ENCODE measurements at regions not wholly inside any gene's neighbourhood (a gene's known extent, or its start where the extent isn't known, plus 50 kb on each side); places are given as distances from the start of the nearest gene placed in this dataset.

DNA sequence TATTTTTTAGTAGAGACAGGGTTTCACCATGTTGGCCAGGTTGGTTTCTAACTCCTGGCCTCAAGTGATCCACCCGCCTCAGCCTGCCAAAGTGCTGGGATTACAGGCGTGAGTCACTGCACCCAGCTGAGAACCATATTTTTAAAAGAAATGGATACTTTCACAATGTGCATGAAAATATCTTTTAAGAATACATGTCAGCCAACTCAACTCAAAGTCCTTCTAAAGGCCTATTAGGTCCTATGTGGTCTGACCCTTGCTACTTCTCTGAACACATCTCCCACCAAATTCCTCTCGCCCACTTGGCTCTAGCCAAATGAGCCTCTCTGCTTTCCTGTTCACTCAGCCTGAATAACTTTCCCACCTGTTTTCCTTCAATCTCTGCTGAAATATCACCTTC lies 119.6 kb downstream of the MTX2 start:
- no peak overlapping the region for H3K4me3 ChIP-seq (ENCODE audit: low read depth, low read length)
- no peaks in the 10 kb centered on the region for H3K36me3 ChIP-seq (ENCODE audit: control insufficient read depth, insufficient read depth, low read length)
- ChIA-PET CTCF (interaction anchor here (0.9 to 1.1 kb wide), 2 partner anchors 9 to 66 kb away, joined by 3 read pairs; no protein-coding TSS in a partner anchor), POLR2A (no interaction called here)
- no peak for DNase-seq (ENCODE audit: low read depth)
- peaks cover 4% of the 10 kb centered on the region for H3K27me3 ChIP-seq (ENCODE audit: control insufficient read depth, insufficient read depth, low read length)
- TF ChIP-seq, protein P1, sequence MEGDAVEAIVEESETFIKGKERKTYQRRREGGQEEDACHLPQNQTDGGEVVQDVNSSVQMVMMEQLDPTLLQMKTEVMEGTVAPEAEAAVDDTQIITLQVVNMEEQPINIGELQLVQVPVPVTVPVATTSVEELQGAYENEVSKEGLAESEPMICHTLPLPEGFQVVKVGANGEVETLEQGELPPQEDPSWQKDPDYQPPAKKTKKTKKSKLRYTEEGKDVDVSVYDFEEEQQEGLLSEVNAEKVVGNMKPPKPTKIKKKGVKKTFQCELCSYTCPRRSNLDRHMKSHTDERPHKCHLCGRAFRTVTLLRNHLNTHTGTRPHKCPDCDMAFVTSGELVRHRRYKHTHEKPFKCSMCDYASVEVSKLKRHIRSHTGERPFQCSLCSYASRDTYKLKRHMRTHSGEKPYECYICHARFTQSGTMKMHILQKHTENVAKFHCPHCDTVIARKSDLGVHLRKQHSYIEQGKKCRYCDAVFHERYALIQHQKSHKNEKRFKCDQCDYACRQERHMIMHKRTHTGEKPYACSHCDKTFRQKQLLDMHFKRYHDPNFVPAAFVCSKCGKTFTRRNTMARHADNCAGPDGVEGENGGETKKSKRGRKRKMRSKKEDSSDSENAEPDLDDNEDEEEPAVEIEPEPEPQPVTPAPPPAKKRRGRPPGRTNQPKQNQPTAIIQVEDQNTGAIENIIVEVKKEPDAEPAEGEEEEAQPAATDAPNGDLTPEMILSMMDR (IDR thresholded peaks at IDR 0.05; ENCODE audit: insufficient read depth, low read depth, low read length): no peak

DNA sequence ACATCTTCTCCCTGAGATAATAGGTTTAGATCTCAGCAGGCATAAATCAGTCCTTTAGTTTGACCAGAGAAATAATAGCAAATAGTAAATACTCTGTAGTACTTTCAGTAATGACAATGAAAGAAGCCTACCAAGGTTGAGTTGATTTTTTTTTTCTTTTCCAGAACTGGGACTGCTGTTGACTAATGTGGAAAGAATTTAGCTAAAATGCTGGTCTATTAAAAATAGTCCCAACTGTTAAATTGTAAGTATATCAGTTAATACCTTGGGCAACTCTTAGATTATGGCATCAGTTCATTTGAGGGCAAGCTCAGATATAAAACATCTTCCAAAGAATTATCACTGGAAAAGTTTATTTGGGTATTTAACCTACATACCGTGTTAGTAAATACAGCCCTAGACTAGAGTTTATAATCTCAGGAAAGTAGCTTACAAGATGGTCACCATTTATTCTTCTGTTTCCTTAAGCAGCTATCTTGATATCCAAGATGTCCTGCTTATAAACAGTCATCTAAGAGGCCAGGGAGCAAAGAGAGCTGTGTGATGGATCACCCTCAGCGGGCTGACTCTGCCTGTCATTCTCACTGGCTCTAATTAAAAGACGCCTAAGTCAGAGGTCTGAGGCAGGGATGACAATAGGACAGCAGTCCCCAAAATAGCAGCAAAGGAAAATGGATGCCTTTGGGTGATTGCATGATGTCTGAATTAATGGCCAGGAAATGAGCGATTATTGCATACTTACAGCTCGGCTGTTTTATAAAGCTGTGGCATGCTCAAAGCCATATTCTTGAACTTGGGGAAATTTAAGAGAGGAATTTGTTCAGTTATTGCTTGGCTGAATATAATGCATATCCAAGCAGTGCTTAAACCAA lies 121.3 kb downstream of the MTX2 start:
- Histone ChIP-seq H3K4me3 (ENCODE audit: low read depth, low read length) (no peak overlapping the region), H3K36me3 (ENCODE audit: control insufficient read depth, insufficient read depth, low read length) (no peaks in the 10 kb centered on the region), H3K27me3 (ENCODE audit: control insufficient read depth, insufficient read depth, low read length) (peaks cover 4% of the 10 kb centered on the region)
- POLR2A ChIA-PET: no interaction called here
- TF ChIP-seq, protein P1 (IDR thresholded peaks at IDR 0.05; ENCODE audit: insufficient read depth, low read depth, low read length): no peak
- no peak for DNase-seq (ENCODE audit: low read depth)
- CTCF ChIA-PET: no interaction called here

DNA sequence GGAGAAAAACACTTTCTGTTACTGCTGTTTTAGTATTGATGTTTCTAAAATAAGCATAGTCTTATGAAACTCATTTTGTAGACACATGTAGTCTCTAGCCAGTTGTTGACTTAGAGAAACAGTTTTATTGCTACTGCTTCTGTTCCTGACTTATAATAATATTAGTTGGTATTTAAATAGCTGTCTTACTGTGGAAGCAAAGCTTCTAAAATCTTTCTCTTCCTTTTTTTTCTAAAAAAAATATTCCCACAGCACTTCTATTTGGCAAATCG lies 121.8 kb downstream of the MTX2 start:
- Histone ChIP-seq H3K36me3 (ENCODE audit: control insufficient read depth, insufficient read depth, low read length) (no peaks in the 10 kb centered on the region), H3K4me3 (ENCODE audit: low read depth, low read length) (no peak overlapping the region), H3K27me3 (ENCODE audit: control insufficient read depth, insufficient read depth, low read length) (peaks cover 1% of the 10 kb centered on the region; the same call in 1 of the 2 replicates)
- DNase-seq (ENCODE audit: low read depth): no peak
- TF ChIP-seq, protein P1 (IDR thresholded peaks at IDR 0.05; ENCODE audit: insufficient read depth, low read depth, low read length): no peak
- ChIA-PET POLR2A (no interaction called here), CTCF (no interaction called here)

DNA sequence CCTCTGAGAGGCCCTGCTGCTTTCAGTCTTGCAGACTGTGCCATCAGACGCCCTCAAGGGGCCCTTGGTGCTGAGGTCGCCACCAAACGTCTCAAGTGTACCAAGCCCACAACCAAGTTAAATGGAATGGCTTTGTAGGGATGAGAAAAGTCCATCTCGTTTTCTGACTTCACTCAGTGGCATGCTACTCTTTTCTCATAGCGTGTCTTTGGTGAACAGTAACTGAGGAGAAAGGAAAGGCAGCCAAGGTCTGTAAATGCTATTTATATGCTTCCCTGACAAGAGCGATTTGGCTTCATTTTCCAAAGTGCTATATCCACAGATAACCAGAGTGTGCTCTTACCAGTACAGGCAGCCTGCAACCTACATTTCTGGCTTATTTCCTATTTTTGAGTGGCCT lies 123.0 kb downstream of the MTX2 start:
- TF ChIP-seq, protein P1 (IDR thresholded peaks at IDR 0.05; ENCODE audit: insufficient read depth, low read depth, low read length): no peak
- H3K27me3 ChIP-seq (ENCODE audit: control insufficient read depth, insufficient read depth, low read length): peaks cover under 1% of the 10 kb centered on the region; the same call in 1 of the 2 replicates
- no peak overlapping the region for H3K4me3 ChIP-seq (ENCODE audit: low read depth, low read length)
- ChIA-PET CTCF (no interaction called here), POLR2A (no interaction called here)
- H3K36me3 ChIP-seq (ENCODE audit: control insufficient read depth, insufficient read depth, low read length): no peaks in the 10 kb centered on the region
- DNase-seq (ENCODE audit: low read depth): no peak

DNA sequence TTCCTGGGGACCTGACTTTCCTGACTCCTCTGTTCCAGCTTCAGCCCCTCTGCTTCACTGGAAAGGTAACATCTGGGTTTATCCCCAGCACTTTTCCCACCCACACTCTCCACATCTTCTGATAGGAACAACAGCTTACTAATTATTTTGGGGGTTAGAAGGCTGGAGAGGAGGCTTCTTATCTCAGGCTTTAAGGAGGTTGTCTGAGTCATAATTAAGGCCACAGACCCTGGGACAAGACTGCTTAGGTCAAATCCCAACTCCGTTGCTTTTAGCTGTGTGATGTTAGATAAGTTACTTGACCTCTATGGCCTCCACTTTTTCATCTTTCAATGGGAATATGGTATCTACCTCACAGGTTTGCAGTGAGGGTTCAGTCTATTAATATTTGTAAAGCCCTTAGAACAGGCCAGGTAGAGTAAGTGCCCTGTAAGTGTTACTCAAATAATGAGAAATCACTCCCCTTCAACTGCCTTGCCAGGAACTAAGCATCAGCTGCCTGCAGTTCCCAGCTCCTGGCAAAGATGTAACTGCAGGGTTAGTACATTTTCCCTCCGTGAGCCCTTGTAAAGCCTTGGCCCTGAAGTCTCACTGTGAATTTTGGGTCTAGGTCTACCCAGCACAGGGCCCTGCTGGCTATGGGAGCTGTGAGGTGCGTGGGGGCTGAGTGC lies 123.6 kb downstream of the MTX2 start:
- no peak for DNase-seq (ENCODE audit: low read depth)
- POLR2A ChIA-PET: no interaction called here
- H3K27me3 ChIP-seq (ENCODE audit: control insufficient read depth, insufficient read depth, low read length): no peaks in the 10 kb centered on the region
- H3K36me3 ChIP-seq (ENCODE audit: control insufficient read depth, insufficient read depth, low read length): no peaks in the 10 kb centered on the region
- TF ChIP-seq, protein P1 (IDR thresholded peaks at IDR 0.05; ENCODE audit: insufficient read depth, low read depth, low read length): no peak
- CTCF ChIA-PET: no interaction called here
- no peak overlapping the region for H3K4me3 ChIP-seq (ENCODE audit: low read depth, low read length)
